Hepatocyte (in vitro differentiated cells): ENCODE measurements at regions not wholly inside any gene's neighbourhood (a gene's known extent, or its start where the extent isn't known, plus 50 kb on each side); places are given as distances from the start of the nearest gene placed in this dataset.

Experiments
- DNase-seq: peaks from one replicate; pipeline ENCODE4 v3.0.0-alpha.2; 2016; ENCODE audit warnings: low spot score
- H2AFZ ChIP-seq: fragments of 200-600 bp; sonication (generic); 2 replicates; pipeline ENCODE4 v1.6.0; 2016; ENCODE audit warnings: antibody characterized with exemption, mild to moderate bottlenecking
- H3K27ac ChIP-seq: fragments of 200-600 bp; sonication (generic); 2 replicates; pipeline ENCODE4 v1.5.1; 2016; ENCODE audit warnings: mild to moderate bottlenecking
- H3K27me3 ChIP-seq: fragments of 200-600 bp; sonication (generic); 2 replicates; pipeline ENCODE4 v1.6.1; 2016
- H3K36me3 ChIP-seq: fragments of 200-600 bp; sonication (generic); replicated peaks from 2 replicates; pipeline ENCODE4 v1.5.1; 2016; ENCODE audit warnings: low read depth; ENCODE audit not compliant: insufficient read depth
- H3K4me1 ChIP-seq: fragments of 200-600 bp; sonication (generic); 2 replicates; pipeline ENCODE4 v1.5.1; 2016; ENCODE audit warnings: mild to moderate bottlenecking, moderate library complexity; ENCODE audit not compliant: insufficient read depth
- H3K4me2 ChIP-seq: fragments of 200-600 bp; sonication (generic); 2 replicates; pipeline ENCODE4 v1.6.0; 2016
- H3K4me3 ChIP-seq: fragments of 200-600 bp; sonication (generic); 2 replicates; pipeline ENCODE4 v1.5.1; 2016; ENCODE audit warnings: mild to moderate bottlenecking
- H3K79me2 ChIP-seq: fragments of 200-600 bp; sonication (generic); 2 replicates; pipeline ENCODE4 v1.6.0; 2017; ENCODE audit warnings: mild to moderate bottlenecking
- H3K9me2 ChIP-seq: fragments of 200-600 bp; sonication (generic); replicated peaks from 2 replicates; pipeline ENCODE4 v1.6.0; 2017; ENCODE audit warnings: mild to moderate bottlenecking; ENCODE audit not compliant: insufficient read depth
- H3K9me3 ChIP-seq: fragments of 200-600 bp; sonication (generic); 2 replicates; pipeline ENCODE4 v1.5.1; 2016; ENCODE audit warnings: low read depth, mild to moderate bottlenecking
- H4K20me1 ChIP-seq: fragments of 200-600 bp; sonication (generic); 2 replicates; pipeline ENCODE4 v1.6.0; 2016; ENCODE audit warnings: mild to moderate bottlenecking; ENCODE audit not compliant: insufficient read depth, poor library complexity, severe bottlenecking
- CTCF ChIP-seq: fragments of 200-600 bp; sonication (generic); IDR thresholded peaks from 2 replicates; pipeline ENCODE4 v1.5.1; 2016; ENCODE audit warnings: antibody characterized with exemption, mild to moderate bottlenecking; ENCODE audit not compliant: poor library complexity
- EZH2 ChIP-seq: fragments of 200-600 bp; sonication (generic); IDR thresholded peaks from 2 replicates; pipeline ENCODE4 v1.6.1; 2016; ENCODE audit warnings: antibody characterized with exemption, mild to moderate bottlenecking, borderline replicate concordance
- EZH2phosphoT487 ChIP-seq: fragments of 200-600 bp; sonication (generic); IDR thresholded peaks from one replicate; pipeline ENCODE4 v1.6.1; 2018; ENCODE audit warnings: antibody characterized with exemption, mild to moderate bottlenecking, low read depth, moderate library complexity; ENCODE audit not compliant: unreplicated experiment, severe bottlenecking
- WGBS: methylation state at CpG from one replicate; pipeline ENCODE4 v1.1.6; 2016; ENCODE audit warnings: low lambda C conversion rate; ENCODE audit errors: missing lambda C conversion rate; 5-methylcytosine and 5-hydroxymethylcytosine counted together

- DNase-seq: no peak
- Histone ChIP-seq H3K9me2 (no peaks in the 10 kb centered on the region), H3K79me2 (no peaks in the 10 kb centered on the region), H3K9me3 (no peaks in the 10 kb centered on the region), H3K36me3 (no peaks in the 10 kb centered on the region), H3K27me3 (peaks cover 15% of the 10 kb centered on the region), H3K4me2 (no peak overlapping the region), H2AFZ (no peak overlapping the region), H3K4me1 (no peaks in the 10 kb centered on the region), H3K4me3 (no peak overlapping the region), H4K20me1 (no peaks in the 10 kb centered on the region), H3K27ac (no peak overlapping the region)
- 79% methylated on average over 15 of the region's 15 CpGs for WGBS
- TF ChIP-seq EZH2 (no peak), CTCF (no peak), EZH2phosphoT487 (no peak)
Measured at GRCh38 chr7:142353147-142354060, 95.5 kb upstream of the PRSS58 start.

GRCh38 chr7:142352543-142352942, 94.7 kb upstream of the PRSS58 start:
- Histone ChIP-seq H3K79me2 (no peaks in the 10 kb centered on the region), H3K9me3 (no peaks in the 10 kb centered on the region), H3K4me2 (no peak overlapping the region), H3K4me3 (no peak overlapping the region), H4K20me1 (no peaks in the 10 kb centered on the region), H3K36me3 (no peaks in the 10 kb centered on the region), H3K4me1 (no peaks in the 10 kb centered on the region), H2AFZ (no peak overlapping the region), H3K9me2 (no peaks in the 10 kb centered on the region), H3K27ac (no peak overlapping the region), H3K27me3 (peaks cover 18% of the 10 kb centered on the region)
- 84% methylated on average over 9 of the region's 9 CpGs for WGBS
- no peak for DNase-seq
- no peak for TF ChIP-seq EZH2
- TF ChIP-seq CTCF: no peak
- no peak for TF ChIP-seq EZH2phosphoT487

GRCh38 chr7:142351145-142351544, 93.3 kb upstream of the PRSS58 start:
- H2AFZ ChIP-seq: no peak overlapping the region
- no peaks in the 10 kb centered on the region for H4K20me1 ChIP-seq
- WGBS: 90% methylated on average over 5 of the region's 5 CpGs
- H3K36me3 ChIP-seq: no peaks in the 10 kb centered on the region
- H3K9me2 ChIP-seq: no peaks in the 10 kb centered on the region
- peaks cover 24% of the 10 kb centered on the region for H3K27me3 ChIP-seq
- DNase-seq: no peak
- no peaks in the 10 kb centered on the region for H3K79me2 ChIP-seq
- no peaks in the 10 kb centered on the region for H3K4me1 ChIP-seq
- H3K4me3 ChIP-seq: no peak overlapping the region
- no peak overlapping the region for H3K27ac ChIP-seq
- no peak overlapping the region for H3K4me2 ChIP-seq
- no peaks in the 10 kb centered on the region for H3K9me3 ChIP-seq
- TF ChIP-seq CTCF (no peak), EZH2 (no peak), EZH2phosphoT487 (no peak)
